Skin of body (tissue), 1 donor: ENCODE measurements at regions not wholly inside any gene's neighbourhood (a gene's known extent, or its start where the extent isn't known, plus 50 kb on each side); places are given as distances from the start of the nearest gene placed in this dataset.

Experiments used
- DNase-seq: peaks from one replicate; lab custom pipeline; 2025; lab: John Stamatoyannopoulos, UW

DNA sequence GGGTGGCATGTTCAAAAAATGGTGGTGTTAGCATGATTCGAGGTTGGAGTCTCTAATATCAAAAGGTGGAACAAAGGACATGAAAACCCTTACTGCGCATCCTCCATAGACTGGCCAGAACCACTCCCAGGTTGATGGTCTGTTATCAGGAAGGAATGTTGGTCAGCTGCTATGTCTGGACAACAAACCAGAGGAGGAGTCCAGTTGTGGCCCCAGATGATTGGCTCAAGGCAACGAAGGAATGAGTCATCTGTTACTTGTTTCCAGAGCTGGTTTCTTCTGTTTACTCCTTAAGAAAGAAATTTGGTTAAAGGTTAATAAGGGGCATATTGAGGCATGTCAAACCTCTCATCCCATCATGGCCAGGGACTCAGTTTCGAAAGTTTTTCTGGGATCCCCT is 56.8 kb upstream of the GRIA4 start:
- DNase-seq: no peak

DNA sequence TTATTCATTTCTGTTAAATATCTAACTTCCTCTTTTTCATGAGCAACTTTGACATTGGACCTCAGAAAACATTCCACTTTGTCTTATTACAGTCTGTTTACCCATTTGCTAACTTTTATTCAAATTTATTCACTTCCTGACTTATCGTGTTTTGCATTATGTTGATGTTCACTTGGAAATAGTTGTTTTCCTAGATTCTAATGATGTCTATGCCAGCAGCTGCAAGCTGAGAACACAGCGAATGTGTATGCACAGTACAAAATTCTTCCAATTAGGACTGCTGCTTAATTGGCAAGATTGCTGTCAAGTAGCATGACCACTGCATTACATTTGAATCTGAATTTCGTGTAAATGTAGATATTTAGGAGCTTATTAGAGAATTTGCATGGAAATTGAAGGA is 61.5 kb upstream of the GRIA4 start:
- no peak for DNase-seq

DNA sequence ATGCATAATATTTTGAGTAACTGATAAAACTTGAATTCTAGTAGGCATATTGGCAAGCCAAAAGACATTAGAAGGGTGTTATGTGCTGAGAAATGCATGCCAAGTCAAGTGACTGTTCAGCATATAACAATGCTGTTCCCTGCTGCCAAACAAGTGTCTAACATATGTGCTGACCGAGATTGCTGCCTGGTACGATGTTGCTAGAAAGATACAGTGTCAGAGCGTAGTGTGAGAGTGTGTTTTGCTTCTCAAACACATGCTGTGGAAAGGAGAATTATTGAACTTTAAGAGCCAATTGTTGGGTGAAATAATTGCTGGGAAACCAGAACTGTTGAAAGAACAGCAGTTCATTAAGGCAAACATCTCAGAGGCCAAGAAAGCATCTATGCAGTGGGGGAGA is 71.3 kb upstream of the GRIA4 start:
- peak; percentile 72 for DNase-seq

DNA sequence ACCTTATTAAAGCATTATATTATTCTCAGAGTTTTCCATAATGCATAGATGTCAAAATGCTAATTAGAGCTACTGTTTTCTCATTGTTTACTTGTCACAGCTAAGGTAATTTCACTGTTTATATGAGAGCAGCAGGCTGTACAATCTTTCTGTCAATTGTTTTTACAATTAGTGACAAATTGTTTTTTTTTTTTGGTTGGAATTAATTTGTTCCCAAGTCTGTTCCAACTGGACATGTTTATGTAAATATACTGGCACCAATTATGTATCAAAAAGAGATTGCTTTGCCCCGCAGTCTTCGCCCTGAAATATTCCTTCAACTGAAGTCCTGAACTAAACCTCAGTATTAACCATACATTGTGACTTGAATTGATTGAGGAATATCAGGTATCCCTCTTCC is 72.3 kb upstream of the GRIA4 start:
- DNase-seq: no peak

DNA sequence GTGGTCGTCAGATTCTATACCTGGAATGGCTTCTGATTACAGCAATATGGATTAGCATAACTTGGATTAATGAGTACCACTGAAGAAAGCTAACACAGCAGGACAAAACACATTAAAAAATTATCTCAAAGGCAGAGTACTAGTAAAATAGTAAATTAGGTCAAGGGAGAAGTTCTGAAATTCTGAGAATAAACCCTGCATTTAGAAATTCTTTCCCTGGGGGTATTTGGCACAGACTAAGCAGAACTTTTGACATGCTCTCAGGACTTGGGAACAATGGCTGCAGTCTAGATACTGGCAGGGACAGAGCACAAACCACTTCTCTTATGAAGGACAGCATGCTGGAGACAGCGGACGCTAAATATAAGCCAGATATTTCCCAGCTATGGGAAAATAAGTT is 85.6 kb upstream of the GRIA4 start:
- DNase-seq: peak; percentile 7

DNA sequence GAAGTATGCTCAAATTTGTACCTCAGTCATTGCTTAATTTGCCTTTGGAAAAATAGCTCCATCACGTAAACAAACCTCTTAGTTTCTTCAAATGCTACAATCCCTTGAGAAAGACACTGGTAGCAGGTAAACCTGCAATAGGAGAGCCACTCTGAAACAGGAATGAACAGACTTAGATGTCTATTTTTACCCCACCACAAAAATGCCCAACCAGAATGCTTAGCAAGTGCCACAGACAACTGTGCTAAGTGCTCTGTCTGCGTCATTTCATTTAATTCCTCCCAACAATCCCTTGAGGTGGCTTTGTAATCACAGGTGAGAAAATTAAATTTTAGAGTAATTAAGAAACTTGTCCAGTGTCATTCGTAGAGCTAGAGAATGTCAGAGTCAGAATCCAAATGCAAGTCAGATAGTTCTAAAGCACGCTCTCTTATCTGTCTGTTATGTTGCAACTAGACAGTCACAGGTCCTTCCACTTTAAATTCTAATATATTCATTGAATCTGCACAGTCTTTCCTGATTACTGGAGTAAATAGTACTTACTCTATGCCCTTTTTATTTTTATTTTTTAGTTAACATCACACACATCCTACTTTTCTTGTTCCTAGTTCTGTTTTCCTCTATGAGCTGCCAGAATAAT is 89.0 kb upstream of the GRIA4 start:
- DNase-seq: no peak

DNA sequence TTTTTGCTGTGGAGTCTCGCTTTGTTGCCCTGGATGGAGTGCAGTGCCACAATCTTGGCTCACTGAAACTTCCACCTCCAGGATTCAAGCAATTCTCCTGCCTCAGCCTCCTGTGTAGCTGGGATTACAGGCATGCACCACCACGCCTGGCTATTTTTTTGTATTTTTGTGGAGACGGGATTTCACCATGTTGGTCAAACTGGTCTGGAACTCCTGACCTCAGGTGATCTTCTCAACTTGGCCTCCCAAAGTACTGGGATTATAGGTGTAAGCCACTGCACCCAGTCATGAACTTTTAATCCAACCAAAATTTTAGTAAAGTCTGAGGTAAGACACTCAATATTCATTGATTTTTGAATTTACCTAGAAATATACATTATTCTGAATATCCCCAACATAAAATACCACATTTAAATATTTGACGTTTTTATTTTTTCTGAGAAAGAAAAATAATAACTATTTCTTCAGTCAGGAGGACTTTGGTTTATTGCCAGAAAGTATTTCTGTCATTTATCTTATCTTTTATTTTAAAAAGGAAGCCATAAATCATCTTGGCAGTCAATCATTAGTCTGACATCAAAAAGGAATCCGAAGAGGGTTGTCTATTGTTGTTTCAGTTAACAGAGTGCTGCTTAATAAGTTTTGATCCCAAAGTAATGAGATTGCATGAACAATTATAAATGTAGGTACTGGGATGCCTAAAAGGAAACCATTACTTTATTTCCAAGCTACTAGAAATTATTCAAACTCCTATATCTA is 102.2 kb upstream of the GRIA4 start:
- DNase-seq: no peak

DNA sequence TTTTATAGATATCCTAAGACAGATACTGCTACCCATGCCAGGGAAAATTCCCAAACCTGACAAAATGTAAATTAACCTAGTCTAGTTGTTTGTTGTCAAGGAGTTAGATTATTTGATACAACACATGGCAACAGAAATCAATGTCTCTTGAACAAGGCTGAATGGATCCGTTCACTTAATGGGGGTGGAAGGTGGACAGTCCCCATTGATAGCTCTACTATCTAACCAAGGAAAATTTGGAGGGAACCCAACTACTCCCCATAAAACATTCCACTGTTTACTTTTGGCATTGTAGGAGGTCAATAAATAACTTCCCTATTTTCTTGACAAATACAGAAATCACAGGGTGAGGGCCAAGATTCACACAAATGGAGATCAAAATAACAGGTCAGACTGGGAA is 117.9 kb upstream of the GRIA4 start:
- DNase-seq: no peak

DNA sequence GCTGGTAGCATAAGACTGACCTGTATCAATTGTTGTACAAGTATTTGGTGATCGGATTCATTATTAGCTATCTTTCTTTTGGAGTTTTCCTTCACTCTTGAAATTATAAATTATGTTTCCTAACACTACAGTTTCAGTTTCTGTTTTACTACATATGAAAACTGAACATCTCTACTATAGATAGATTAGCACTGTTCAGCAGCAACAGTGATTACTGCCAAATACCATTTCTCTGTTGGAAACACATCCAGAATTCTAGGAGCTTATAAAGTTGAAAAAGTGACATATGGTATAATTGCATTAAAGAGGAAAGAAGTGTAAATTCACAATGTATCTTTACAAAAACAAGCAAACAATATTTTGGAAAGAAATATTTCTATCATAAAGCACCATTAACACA is 118.5 kb upstream of the GRIA4 start:
- DNase-seq: no peak

DNA sequence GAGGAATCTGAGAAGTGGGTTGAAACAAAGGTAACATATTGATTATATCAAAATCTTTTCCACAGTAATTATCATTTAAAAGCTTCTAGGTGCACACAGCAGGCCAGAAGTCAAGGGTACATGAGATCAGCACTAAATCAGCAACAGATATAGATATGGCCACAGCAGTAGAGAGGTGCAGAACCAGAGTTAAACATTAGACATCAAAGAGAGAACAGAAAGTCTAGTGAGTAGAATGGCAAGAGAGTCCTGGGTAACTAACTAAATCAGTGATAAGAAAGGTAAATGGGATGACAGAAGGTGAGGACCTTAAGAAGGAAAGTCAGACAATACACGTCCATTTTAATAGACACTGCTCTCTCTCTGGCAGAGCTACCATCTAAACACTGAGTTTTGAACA is 119.5 kb upstream of the GRIA4 start:
- no peak for DNase-seq

DNA sequence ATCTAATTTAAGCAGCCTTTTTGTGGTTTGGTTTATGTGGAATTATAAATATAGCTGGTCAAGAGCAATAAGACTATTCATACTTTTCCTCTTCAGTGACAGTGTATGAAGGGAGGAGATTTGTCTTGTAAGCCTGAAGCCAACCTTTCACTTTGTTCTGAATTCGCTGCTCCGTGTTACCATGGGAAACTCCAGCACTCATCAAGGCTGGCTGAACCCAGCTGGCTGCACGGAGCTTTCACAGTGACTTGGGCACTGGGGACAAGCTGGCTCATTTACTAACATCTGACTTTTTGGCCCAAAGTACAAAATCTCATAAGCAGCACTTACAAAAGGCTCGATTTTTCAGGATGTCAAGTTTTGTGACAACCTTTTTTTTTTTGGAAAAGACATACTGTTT is 120.4 kb upstream of the GRIA4 start:
- DNase-seq: no peak

DNA sequence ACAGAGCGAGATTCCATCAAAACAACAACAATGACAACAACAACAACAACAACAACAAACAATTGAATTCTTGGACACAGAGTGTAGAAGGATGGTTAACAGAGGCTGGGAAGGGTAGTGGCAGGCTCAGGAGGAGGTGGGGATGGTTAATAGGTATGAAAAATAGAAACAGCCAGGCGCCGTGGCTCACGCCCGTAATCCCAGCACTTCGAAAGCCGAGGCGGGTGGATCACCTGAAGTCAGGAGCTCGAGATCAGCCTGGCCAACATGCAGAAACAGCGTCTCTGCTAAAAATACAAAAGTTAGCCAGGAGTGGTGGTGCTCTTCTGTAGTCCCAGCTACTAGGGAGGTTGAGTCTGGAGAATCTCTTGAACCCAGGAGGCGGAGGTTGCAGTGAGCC is 122.9 kb upstream of the GRIA4 start:
- no peak for DNase-seq

DNA sequence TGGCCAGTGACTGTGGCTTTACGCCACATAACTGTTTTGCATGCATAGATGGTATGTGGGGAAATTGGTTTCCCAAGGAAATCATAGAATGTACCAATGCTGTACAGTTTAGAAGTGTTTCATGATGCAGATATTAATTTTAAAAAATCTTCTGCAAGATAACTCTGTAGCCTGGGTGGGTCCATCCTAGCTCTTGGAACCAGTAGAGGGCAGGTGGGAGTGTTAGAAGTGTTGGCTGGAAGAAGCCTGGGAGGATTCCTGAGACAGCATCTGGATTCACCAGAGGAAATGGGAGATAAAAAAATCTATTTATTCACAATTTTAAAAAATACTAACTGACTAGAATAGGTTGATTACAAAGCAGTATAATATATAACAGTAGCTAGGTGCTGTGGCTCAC is 139.9 kb upstream of the GRIA4 start:
- no peak for DNase-seq

DNA sequence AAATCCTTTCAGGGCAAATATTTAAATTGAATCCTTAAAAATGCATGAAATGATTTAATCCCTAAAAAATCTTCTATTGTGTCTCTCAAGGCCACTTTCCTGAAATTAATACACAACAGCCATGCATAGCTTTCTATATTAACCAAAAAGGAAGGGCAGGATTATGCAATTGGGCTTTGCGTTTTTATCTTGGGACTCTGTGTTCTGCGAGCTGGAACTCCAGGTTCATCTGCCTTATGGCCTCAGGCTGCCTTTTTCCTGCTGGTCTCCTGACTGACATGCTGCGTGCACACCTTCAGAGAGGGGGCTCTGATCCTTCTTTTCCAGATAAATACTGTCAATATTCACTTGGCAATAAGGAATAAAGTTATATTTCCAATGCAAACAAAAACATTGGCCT is 141.7 kb upstream of the GRIA4 start:
- DNase-seq: no peak

DNA sequence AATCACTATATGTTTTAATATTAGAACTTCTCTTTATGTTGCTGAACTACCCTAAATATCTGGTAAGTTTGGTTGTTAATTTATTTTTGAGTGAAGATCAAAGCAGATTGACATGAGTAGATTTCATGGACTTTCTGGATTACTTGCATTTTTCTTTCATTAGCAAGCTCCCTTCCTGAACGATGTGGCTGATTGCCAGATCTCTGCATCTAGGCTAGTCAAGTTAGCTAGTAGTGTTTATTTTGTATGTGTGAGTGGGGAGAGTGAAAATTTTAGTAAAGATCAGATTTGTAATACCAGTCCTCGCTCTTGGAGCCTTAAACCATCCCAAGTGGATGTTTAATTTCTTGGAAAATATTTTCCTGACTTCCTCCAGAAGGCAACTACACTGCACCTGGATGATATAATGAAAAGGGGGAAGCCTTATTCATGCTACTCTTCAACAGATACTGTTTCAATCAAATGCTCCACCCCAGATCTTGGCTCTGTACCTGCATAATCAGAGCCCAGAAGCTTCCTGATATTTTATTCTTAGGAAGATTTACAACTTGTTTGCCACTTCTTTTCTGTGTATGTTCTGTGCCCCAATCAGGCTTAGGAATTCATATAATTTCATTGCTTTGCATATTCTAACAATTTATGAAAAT is 143.2 kb upstream of the GRIA4 start:
- no peak for DNase-seq

DNA sequence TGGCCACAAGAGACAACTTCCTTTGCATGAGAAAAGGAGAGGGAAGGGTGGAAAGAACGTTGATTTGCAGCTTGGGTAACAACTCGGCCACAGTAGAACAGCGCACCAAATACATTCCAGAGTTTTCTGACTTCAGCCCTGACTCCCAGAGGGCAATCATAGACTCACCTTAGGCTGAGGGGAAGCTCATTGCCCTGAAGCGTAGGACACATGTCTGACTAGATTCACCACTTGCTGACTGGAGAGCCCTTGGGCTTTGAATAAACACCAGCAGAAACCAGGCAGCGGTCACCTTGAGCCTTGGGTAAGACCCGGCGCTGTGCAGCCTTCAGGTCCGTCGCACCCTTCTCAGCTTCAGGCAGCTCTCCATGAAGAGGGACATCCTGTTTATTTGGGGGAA is 151.8 kb upstream of the GRIA4 start:
- DNase-seq: no peak

DNA sequence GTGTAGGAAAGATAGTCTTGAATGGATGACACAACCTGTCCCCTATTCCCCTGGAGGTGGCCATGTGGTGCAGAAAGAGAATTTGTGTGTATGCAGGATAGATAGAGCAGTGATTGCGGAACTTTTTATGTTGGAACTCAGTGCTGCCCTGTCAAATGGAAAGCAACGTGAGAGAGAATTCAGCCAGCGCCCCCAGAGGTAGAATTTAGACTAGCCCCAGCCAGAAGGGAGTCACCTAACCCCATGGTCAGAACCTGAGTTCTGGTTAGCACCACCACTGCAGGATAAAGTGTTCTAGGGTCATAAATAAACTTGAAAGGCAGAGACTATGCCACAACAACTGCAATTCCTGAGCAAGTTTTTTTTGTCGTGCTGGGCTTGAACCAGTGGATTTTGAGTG is 152.9 kb upstream of the GRIA4 start:
- no peak for DNase-seq

DNA sequence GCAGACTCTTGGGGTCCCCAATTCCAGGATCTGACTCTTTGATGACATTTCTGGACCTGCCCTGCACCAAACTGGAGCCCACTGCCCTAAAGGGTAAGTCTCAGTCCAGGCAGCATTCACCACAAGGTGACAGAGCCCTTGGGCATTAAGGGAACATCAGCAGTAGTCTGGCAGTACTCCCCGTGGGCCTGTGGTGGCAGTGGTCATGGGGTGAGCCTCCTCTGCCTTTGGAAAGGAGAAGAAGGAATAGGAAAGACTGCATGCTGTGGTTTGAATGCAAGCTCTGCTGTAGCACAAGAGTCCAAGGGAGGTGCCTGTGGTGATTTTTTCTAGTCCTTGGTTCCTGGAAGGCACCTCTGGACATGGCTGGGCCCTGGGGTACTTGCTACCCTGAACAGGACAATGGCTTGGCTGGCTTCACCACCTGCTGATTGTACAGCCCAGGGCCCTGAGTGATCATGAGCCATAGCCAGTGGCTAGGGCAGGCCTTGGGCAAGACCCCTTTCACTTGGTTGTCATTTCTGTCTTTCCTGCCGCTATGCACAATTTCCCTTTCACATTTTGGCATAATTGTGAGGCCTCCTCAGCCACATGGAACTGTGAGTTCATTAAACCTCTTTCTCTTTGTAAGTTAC is 160.7 kb upstream of the GRIA4 start:
- no peak for DNase-seq

DNA sequence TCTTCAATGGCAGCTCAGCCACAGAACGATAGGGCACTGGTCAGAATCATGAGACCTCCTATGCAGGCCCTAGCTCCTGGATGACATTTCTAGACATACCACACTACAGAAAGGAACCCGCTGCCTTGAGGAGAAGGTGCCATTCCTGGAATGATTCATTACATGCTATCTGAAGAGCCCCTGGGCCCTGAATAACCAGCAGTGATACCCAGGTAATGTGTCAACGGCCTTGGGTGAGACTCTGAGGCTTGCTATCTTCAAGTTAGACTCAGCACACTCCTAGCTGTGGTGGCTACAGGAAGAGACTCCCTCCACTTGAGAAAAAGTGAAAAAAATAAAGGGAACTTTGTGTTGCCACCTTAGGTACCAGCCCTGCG is 161.2 kb upstream of the GRIA4 start:
- DNase-seq: no peak

DNA sequence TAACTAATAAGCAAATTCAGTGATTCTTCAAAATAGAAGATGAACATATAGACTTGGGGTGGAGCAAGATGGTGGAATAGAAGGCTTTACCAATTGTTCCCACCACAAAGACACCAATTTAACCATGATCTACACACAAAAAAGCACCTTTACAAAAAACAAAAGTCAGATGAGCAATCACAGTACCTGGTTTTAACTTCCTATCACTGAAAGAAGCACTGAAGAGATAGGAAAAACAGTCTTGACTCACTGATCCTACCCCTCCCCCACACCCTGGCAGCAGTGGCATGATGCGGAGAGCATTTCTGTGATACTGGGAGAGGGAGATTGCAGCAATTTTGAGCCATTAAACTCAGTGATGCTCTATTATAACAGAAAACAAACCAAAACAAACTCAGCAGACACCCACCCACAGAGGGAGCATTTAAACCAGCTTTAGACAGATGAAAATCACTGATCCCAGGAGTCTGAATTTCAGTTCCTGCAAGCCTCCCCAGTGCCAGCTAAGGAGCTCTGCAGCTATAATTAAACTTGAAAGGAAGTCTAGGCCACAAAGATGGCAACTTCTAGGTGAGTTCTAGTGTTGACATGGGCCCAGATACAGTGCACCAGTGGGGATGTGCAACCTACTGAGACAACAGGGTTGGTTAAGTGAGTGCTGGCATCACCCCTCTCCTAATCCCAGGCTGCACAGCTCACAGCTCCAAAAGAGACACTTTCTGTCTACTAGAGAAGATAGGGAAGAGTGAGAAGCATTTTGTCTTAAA is 161.8 kb upstream of the GRIA4 start:
- DNase-seq: no peak

DNA sequence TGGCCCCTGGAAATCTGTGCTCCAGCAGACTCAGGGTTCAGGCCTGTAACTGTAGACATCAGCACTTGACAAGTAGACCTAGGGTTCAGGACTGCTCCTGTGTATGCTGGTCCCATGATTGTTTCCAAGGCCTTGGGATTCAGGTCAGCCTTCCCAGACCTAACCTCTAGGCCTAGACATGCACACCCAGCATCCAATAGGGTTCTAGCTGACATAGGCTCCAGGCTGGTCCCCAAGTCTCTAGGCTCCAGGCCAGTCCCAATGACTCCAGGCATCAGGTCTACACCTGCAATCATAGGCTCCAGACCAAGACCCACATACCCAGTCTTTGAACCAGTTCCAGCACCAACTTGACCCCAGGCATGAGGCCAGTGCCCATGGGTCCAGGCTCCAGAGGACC is 166.2 kb upstream of the GRIA4 start:
- no peak for DNase-seq
